ENCODE measurements at regions not wholly inside any gene's neighbourhood (a gene's known extent, or its start where the extent isn't known, plus 50 kb on each side); places are given as distances from the start of the nearest gene placed in this dataset.

- Histone ChIP-seq H3K27ac (no peak overlapping the region), H3F3A (ENCODE audit: low read depth) (no peaks in the 10 kb centered on the region), H3K4me2 (no peak overlapping the region), H2AFZ (replicated peaks) (no peak overlapping the region), H3K36me3 (no peaks in the 10 kb centered on the region), H3K79me2 (ENCODE audit: low read depth) (no peaks in the 10 kb centered on the region), H4K20me1 (ENCODE audit: low read depth) (no peaks in the 10 kb centered on the region), H3K4me1 (no peaks in the 10 kb centered on the region), H3K9me3 (ENCODE audit: low read depth) (no peaks in the 10 kb centered on the region), H3K27me3 (no peaks in the 10 kb centered on the region), H3K9ac (no peak overlapping the region), H3K4me3 (no peak overlapping the region)
- Mint-ChIP-seq H3K4me3 (no peak overlapping the region), H3K27me3 (ENCODE audit: insufficient read depth, low read depth) (no peaks in the 10 kb centered on the region), H3K4me1 (no peaks in the 10 kb centered on the region), H3K27ac (no peak overlapping the region), H3K9me3 (peaks cover 21% of the 10 kb centered on the region), H3K36me3 (peaks cover 3% of the 10 kb centered on the region)
- DNase-seq (ENCODE audit: low spot score), result no peak
- TF ChIP-seq EZH2phosphoT487 (IDR thresholded peaks at IDR 0.05), result no peak
- TF ChIP-seq EZH2 (IDR thresholded peaks at IDR 0.05), result no peak
- no peak for TF ChIP-seq CTCF (IDR thresholded peaks at IDR 0.05)
Observed at GRCh38 chr3:89813500-89813899, 706.1 kb downstream of the EPHA3 start.

GRCh38 chr3:89841041-89841440 lies 733.6 kb downstream of the EPHA3 start:
- H3F3A ChIP-seq (ENCODE audit: low read depth), result no peaks in the 10 kb centered on the region
- peaks cover 3% of the 10 kb centered on the region for H3K9me3 Mint-ChIP-seq
- no peaks in the 10 kb centered on the region for H3K27me3 Mint-ChIP-seq (ENCODE audit: insufficient read depth, low read depth)
- no peaks in the 10 kb centered on the region for H3K79me2 ChIP-seq (ENCODE audit: low read depth)
- no peaks in the 10 kb centered on the region for H3K4me1 ChIP-seq
- no peak overlapping the region for H3K4me2 ChIP-seq
- no peaks in the 10 kb centered on the region for H3K9me3 ChIP-seq (ENCODE audit: low read depth)
- no peak for DNase-seq (ENCODE audit: low spot score)
- no peaks in the 10 kb centered on the region for H3K36me3 ChIP-seq
- H3K9ac ChIP-seq, result no peak overlapping the region
- no peaks in the 10 kb centered on the region for H3K36me3 Mint-ChIP-seq
- H2AFZ ChIP-seq (replicated peaks), result no peak overlapping the region
- TF ChIP-seq EZH2 (IDR thresholded peaks at IDR 0.05), result no peak
- no peak for TF ChIP-seq CTCF (IDR thresholded peaks at IDR 0.05)
- TF ChIP-seq EZH2phosphoT487 (IDR thresholded peaks at IDR 0.05), result no peak
- H4K20me1 ChIP-seq (ENCODE audit: low read depth), result no peaks in the 10 kb centered on the region
- H3K4me3 Mint-ChIP-seq, result no peak overlapping the region
- no peaks in the 10 kb centered on the region for H3K27me3 ChIP-seq
- no peak overlapping the region for H3K27ac Mint-ChIP-seq
- H3K4me3 ChIP-seq, result no peak overlapping the region
- peaks cover 6% of the 10 kb centered on the region for H3K4me1 Mint-ChIP-seq
- no peak overlapping the region for H3K27ac ChIP-seq

- H3K27me3 ChIP-seq, result no peaks in the 10 kb centered on the region
- Mint-ChIP-seq H3K36me3 (no peaks in the 10 kb centered on the region), H3K9me3 (no peaks in the 10 kb centered on the region), H3K4me1 (peaks cover 6% of the 10 kb centered on the region), H3K27ac (no peak overlapping the region), H3K27me3 (ENCODE audit: insufficient read depth, low read depth) (peaks cover 4% of the 10 kb centered on the region), H3K4me3 (no peak overlapping the region)
- no peaks in the 10 kb centered on the region for H3K36me3 ChIP-seq
- H3K9ac ChIP-seq, result no peak overlapping the region
- no peaks in the 10 kb centered on the region for H3F3A ChIP-seq (ENCODE audit: low read depth)
- no peak overlapping the region for H3K4me2 ChIP-seq
- H3K4me1 ChIP-seq, result no peaks in the 10 kb centered on the region
- H4K20me1 ChIP-seq (ENCODE audit: low read depth), result no peaks in the 10 kb centered on the region
- H3K9me3 ChIP-seq (ENCODE audit: low read depth), result no peaks in the 10 kb centered on the region
- no peak overlapping the region for H2AFZ ChIP-seq (replicated peaks)
- DNase-seq (ENCODE audit: low spot score), result no peak
- no peaks in the 10 kb centered on the region for H3K79me2 ChIP-seq (ENCODE audit: low read depth)
- no peak for TF ChIP-seq EZH2phosphoT487 (IDR thresholded peaks at IDR 0.05)
- no peak for TF ChIP-seq EZH2 (IDR thresholded peaks at IDR 0.05)
- TF ChIP-seq CTCF (IDR thresholded peaks at IDR 0.05), result no peak
- no peak overlapping the region for H3K27ac ChIP-seq
- no peak overlapping the region for H3K4me3 ChIP-seq
Observed at GRCh38 chr3:89845053-89845452, 737.6 kb downstream of the EPHA3 start.

All from neural progenitor cell (in vitro differentiated cells).